CD14-positive monocyte (primary cell): ENCODE measurements at regions not wholly inside any gene's neighbourhood (a gene's known extent, or its start where the extent isn't known, plus 50 kb on each side); places are given as distances from the start of the nearest gene placed in this dataset.
A peak's percentile ranks its signal among the peaks of the same experiment; 100 is the strongest.

ENCODE experiments used
- DNase-seq, 3 donors: peaks; one replicate each; pipeline ENCODE4 v3.0.0-alpha.2; 2011 to 2022
- H2AFZ ChIP-seq: 2 replicates; pipeline ENCODE4 v1.6.0; 2012; ENCODE audit warnings: mild to moderate bottlenecking, low read depth, low read length, inconsistent platforms; ENCODE audit not compliant: insufficient read depth, poor library complexity, severe bottlenecking
- H3K27ac ChIP-seq, 2 donors: 1 replicate in 1 of 2; 2 replicates in 1 of 2; pipeline ENCODE4 v1.5.1; 2012 to 2013; ENCODE audit warnings: low read length in 2 of 2, control low read depth in 1 of 2, inconsistent platforms in 1 of 2, low read depth in 1 of 2, mild to moderate bottlenecking in 1 of 2
- H3K27me3 ChIP-seq, 2 donors: one replicate each; pipeline versions ENCODE4 v1.6.0 to v1.6.1; 2011 to 2013; ENCODE audit warnings: low read length in 2 of 2; ENCODE audit not compliant: control insufficient read depth in 2 of 2, insufficient read depth in 2 of 2
- H3K36me3 ChIP-seq, 2 donors: replicated peaks in 1 of 2; 1 replicate in 1 of 2; 2 replicates in 1 of 2; pipeline versions ENCODE4 v1.5.1 to v1.6.1; 2012 to 2013; ENCODE audit warnings: low read length in 2 of 2, control low read depth in 1 of 2, inconsistent platforms in 1 of 2, mild to moderate bottlenecking in 1 of 2; ENCODE audit not compliant: insufficient read depth in 2 of 2, control insufficient read depth in 1 of 2
- H3K4me1 ChIP-seq, 2 donors: 1 replicate in 1 of 2; 2 replicates in 1 of 2; pipeline versions ENCODE4 v1.5.1 to v1.6.1; 2012 to 2013; ENCODE audit warnings: low read length in 2 of 2, control low read depth in 1 of 2, inconsistent platforms in 1 of 2, mild to moderate bottlenecking in 1 of 2, moderate library complexity in 1 of 2; ENCODE audit not compliant: insufficient read depth in 2 of 2, control insufficient read depth in 1 of 2
- H3K4me2 ChIP-seq: replicated peaks from 2 replicates; pipeline ENCODE3; 2012; ENCODE audit warnings: low read length, moderate library complexity, mild to moderate bottlenecking; ENCODE audit not compliant: poor library complexity, severe bottlenecking; ENCODE audit errors: extremely low read depth
- H3K4me3 ChIP-seq, 3 experiments: fragments of 200-600 bp in 1 of 3; sonication (generic) in 1 of 3; replicated peaks in 1 of 3; 1 replicate in 2 of 3; 2 replicates in 1 of 3; pipeline ENCODE4 v1.5.1; 2011 to 2013; ENCODE audit warnings: low read length in 3 of 3, mild to moderate bottlenecking in 3 of 3, control low read depth in 2 of 3, low read depth in 2 of 3, inconsistent platforms in 1 of 3, moderate library complexity in 1 of 3
- H3K79me2 ChIP-seq: 2 replicates; pipeline ENCODE4 v1.6.0; 2012; ENCODE audit warnings: mild to moderate bottlenecking, control low read depth, inconsistent platforms, low read length, moderate library complexity; ENCODE audit not compliant: insufficient read depth
- H3K9ac ChIP-seq: 2 replicates; pipeline ENCODE4 v1.6.0; 2017; ENCODE audit warnings: low read length, mild to moderate bottlenecking; ENCODE audit not compliant: insufficient read depth, poor library complexity, severe bottlenecking
- H3K9me3 ChIP-seq, 2 donors: replicated peaks in 1 of 2; 1 replicate in 1 of 2; 2 replicates in 1 of 2; pipeline versions ENCODE4 v1.5.1 to v1.6.1; 2012 to 2013; ENCODE audit warnings: low read length in 2 of 2, control low read depth in 1 of 2; ENCODE audit not compliant: control insufficient read depth in 1 of 2, insufficient read depth in 1 of 2
- H4K20me1 ChIP-seq: 2 replicates; pipeline ENCODE4 v1.6.0; 2012; ENCODE audit warnings: mild to moderate bottlenecking, low read length, control low read depth, moderate library complexity; ENCODE audit not compliant: insufficient read depth
- H3K27ac Mint-ChIP-seq, 7 donors: one replicate each; pipeline ENCODE4 v1.8.0; 2020; ENCODE audit warnings: mild to moderate bottlenecking in 7 of 7, mixed read lengths in 7 of 7, moderate library complexity in 6 of 7, inconsistent platforms in 2 of 7
- H3K27me3 Mint-ChIP-seq, 3 donors: one replicate each; pipeline ENCODE4 v1.8.0; 2021 to 2022; ENCODE audit warnings: low read depth in 3 of 3, mild to moderate bottlenecking in 3 of 3, mixed read lengths in 3 of 3, moderate library complexity in 3 of 3, inconsistent platforms in 1 of 3
- H3K36me3 Mint-ChIP-seq, 2 donors: one replicate each; pipeline ENCODE4 v1.8.0; 2020; ENCODE audit warnings: mixed read lengths in 2 of 2, inconsistent platforms in 1 of 2, mild to moderate bottlenecking in 1 of 2
- H3K4me1 Mint-ChIP-seq: one replicate; pipeline ENCODE4 v1.8.0; 2020; ENCODE audit warnings: mild to moderate bottlenecking, mixed read lengths
- H3K4me3 Mint-ChIP-seq, 2 donors: one replicate each; pipeline ENCODE4 v1.8.0; 2020; ENCODE audit warnings: mild to moderate bottlenecking in 2 of 2, mixed read lengths in 2 of 2, moderate library complexity in 1 of 2
- H3K9me3 Mint-ChIP-seq, 7 donors: one replicate each; pipeline ENCODE4 v1.8.0; 2020 to 2022; ENCODE audit warnings: mixed read lengths in 7 of 7, mild to moderate bottlenecking in 6 of 7, moderate library complexity in 6 of 7, inconsistent platforms in 2 of 7
- CTCF ChIP-seq: fragments of 200-600 bp; IDR thresholded peaks from one replicate; pipeline ENCODE4 v1.8.0; 2022; ENCODE audit warnings: antibody characterized with exemption, mild to moderate bottlenecking
- WGBS: methylation state at CpG from one replicate; pipeline ENCODE4 v1.1.5; 2013; ENCODE audit warnings: missing lambda C conversion rate; ENCODE audit not compliant: insufficient coverage; 5-methylcytosine and 5-hydroxymethylcytosine counted together
- intact Hi-C, 2 donors: fragments of 100-400 bp; cut with micrococcal nuclease; formaldehyde crosslinking; loops; one replicate each; pipeline versions ENCODE4 v1.15.0 to v1.15.1; 2023

DNA sequence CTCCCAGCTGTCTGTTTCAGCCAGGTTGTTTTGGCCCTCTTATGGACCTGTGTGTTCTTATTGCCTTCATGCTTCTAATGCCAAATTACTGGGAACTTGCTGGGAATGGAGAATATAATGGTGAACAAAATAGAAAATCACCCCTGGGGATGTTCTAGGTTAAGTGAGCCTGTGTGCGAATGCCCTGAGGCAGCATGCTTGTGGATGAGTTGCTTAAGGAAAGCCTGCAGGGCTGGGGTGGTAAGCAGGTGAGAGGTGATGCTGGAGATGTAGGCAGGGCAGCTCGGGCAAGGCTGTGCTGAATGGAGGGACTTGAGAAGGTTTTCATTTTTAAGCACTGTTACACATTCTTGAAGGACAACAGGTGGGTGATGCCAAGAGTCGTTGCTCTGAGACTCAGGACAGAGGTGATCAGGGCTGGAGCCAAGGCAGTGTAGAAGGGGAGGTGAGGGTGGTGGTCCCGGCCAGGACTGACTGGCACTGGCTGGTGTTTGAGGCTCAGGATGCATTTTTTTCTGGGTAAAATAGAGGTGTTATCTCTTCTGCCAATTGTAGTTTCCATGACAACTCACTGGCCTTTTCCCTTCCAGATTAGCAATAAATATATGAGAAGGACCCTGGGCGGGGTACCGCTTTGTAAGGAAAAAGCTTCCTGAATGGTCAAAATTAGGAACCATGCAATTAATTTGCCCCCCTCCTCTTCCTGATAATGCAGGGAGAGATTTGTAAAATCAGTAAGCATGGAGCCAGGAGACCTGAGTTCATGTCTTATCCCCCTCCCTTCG is 342.8 kb downstream of the ICE1 start:
- peaks cover 0 to 3% (median 0%) of the 10 kb centered on the region in 3 donors for H3K27me3 Mint-ChIP-seq
- WGBS = 88% methylated on average over 2 of the region's 7 CpGs
- no peaks in the 10 kb centered on the region for H3K27me3 ChIP-seq

DNA sequence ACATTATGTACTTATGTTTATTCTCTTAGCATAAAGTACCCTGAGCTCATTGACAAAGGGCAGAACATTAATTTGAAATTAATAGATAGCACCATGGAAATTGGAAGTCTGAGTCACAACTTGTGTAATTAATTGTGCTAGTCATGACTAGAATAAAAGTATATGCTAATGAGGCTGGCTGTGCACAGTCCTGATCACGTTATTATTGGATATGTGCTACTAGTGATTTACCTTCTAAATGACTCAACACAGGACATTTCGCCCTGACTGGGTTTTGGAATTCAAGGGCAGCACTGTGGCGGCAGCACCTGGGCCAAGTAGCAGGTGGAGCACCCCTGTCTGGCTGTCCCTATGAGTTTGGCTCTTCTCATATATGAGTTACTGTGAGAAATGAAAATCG is 341.8 kb downstream of the ICE1 start:
- Histone ChIP-seq H3K27me3 (no peaks in the 10 kb centered on the region), H3K4me3 (no peak overlapping the region), H2AFZ (no peak overlapping the region), H3K79me2 (no peaks in the 10 kb centered on the region), H3K9ac (no peak overlapping the region), H3K9me3 (no peaks in the 10 kb centered on the region), H3K4me1 (no peaks in the 10 kb centered on the region), H4K20me1 (no peaks in the 10 kb centered on the region), H3K4me2 (no peak overlapping the region), H3K27ac (no peak overlapping the region), H3K36me3 (no peaks in the 10 kb centered on the region)
- intact Hi-C loops = no loop called here
- no peak for TF ChIP-seq CTCF
- Mint-ChIP-seq H3K36me3 (no peaks in the 10 kb centered on the region), H3K4me3 (no peak overlapping the region), H3K4me1 (no peaks in the 10 kb centered on the region), H3K27me3 (peaks cover 0 to 3% (median 0%) of the 10 kb centered on the region in 3 donors), H3K9me3 (peaks cover 0 to 4% (median 2%) of the 10 kb centered on the region in 7 donors), H3K27ac (no peak overlapping the region)
- WGBS = no CpG with 5 or more reads among the region's 4 CpGs
- no peak for DNase-seq

More for the DNA sequence above, 342.8 kb downstream of the ICE1 start:
- intact Hi-C loops = no loop called here
- H3K79me2 ChIP-seq = no peaks in the 10 kb centered on the region
- no peak for TF ChIP-seq CTCF
- H3K9ac ChIP-seq = no peak overlapping the region
- no peaks in the 10 kb centered on the region for H3K36me3 ChIP-seq
- no peak overlapping the region for H2AFZ ChIP-seq
- no peaks in the 10 kb centered on the region for H4K20me1 ChIP-seq
- H3K4me3 ChIP-seq = no peak overlapping the region
- H3K27ac ChIP-seq = no peak overlapping the region
- no peak overlapping the region for H3K4me3 Mint-ChIP-seq
- peak overlapping the region in 1 of 7 donors; percentile 28 for H3K27ac Mint-ChIP-seq
- H3K36me3 Mint-ChIP-seq = no peaks in the 10 kb centered on the region
- no peaks in the 10 kb centered on the region for H3K4me1 Mint-ChIP-seq
- H3K9me3 Mint-ChIP-seq = peaks cover 0 to 5% (median 2%) of the 10 kb centered on the region in 7 donors
- no peaks in the 10 kb centered on the region for H3K4me1 ChIP-seq
- H3K9me3 ChIP-seq = no peaks in the 10 kb centered on the region
- H3K4me2 ChIP-seq = no peak overlapping the region
- DNase-seq = no peak
